K562 (cell line): ENCODE measurements at regions not wholly inside any gene's neighbourhood (a gene's known extent, or its start where the extent isn't known, plus 50 kb on each side); places are given as distances from the start of the nearest gene placed in this dataset.

ENCODE experiments used
- ATAC-seq: fragments of 200-7000 bp; cut with Tn5 transposase; 3 replicates; pipeline ENCODE4 v1.9.1; 2020; ENCODE audit warnings: moderate library complexity
- BruUV-seq: library from RNA; stranded (reverse); fragments of 400-500 nt; replicated peaks from 2 replicates; lab custom pipeline; 2021; lab: Mats Ljungman, UMichigan
- CTCF ChIA-PET: fragments of 300-600 bp; formaldehyde crosslinking; extraction: SDS; loops from one replicate; lab custom pipeline; 2021; ENCODE audit warnings: low intra/inter-chr PET ratio; lab: Yijun Ruan, JAX
- POLR2A ChIA-PET: fragments of 300-600, 350-650 bp; sonication (Branson Sonifier 250); formaldehyde crosslinking; extraction: SDS; loops from one replicate; lab custom pipeline; 2021; ENCODE audit warnings: antibody characterized with exemption, inconsistent platforms; lab: Yijun Ruan, JAX
- DNase-seq, 4 experiments: peaks; one replicate each; pipeline versions ENCODE4 v3.0.0 to v3.0.0-alpha.2; 2011 to 2018; ENCODE audit warnings: low spot score in 3 of 4, mixed read lengths in 3 of 4; ENCODE audit errors: extremely low read depth in 1 of 4
- FAIRE-seq: peaks from 2 replicates; lab custom pipeline; 2011; peaks lifted over from hg19 to GRCh38; lab: Jason Lieb, UNC
- H2AFZ ChIP-seq: 2 replicates; pipeline ENCODE4 v1.6.0; 2011; ENCODE audit warnings: low read depth, low read length, control low read depth, inconsistent platforms
- H3K27ac ChIP-seq: fragments of 200-600 bp; 3 replicates; pipeline ENCODE4 v1.8.0; 2011; ENCODE audit warnings: low read depth, mild to moderate bottlenecking, control low read depth, inconsistent platforms, low read length, moderate library complexity, mixed read lengths; ENCODE audit errors: extremely low read depth
- H3K27me3 ChIP-seq, 2 experiments: fragments of 300-600 bp in 1 of 2; 2 replicates in 1 of 2; 3 replicates in 1 of 2; pipeline versions ENCODE4 v1.6.0 to v1.8.0; 2011; ENCODE audit warnings: inconsistent platforms in 2 of 2, low read length in 2 of 2, mild to moderate bottlenecking in 1 of 2, mixed read lengths in 1 of 2, moderate library complexity in 1 of 2; ENCODE audit not compliant: control insufficient read depth in 2 of 2, insufficient read depth in 2 of 2
- H3K36me3 ChIP-seq: fragments of 300-600 bp; 3 replicates; pipeline ENCODE4 v1.8.0; 2011; ENCODE audit warnings: mild to moderate bottlenecking, low read length, inconsistent platforms; ENCODE audit not compliant: control insufficient read depth, insufficient read depth
- H3K4me1 ChIP-seq, 2 experiments: fragments of 200-600 bp in 1 of 2; replicated peaks in 1 of 2; 2 replicates in 1 of 2; 3 replicates in 1 of 2; pipeline versions ENCODE4 v1.5.1 to v1.8.0; 2011; ENCODE audit warnings: inconsistent platforms in 2 of 2, low read length in 2 of 2, mild to moderate bottlenecking in 1 of 2, mixed read lengths in 1 of 2, moderate library complexity in 1 of 2; ENCODE audit not compliant: control insufficient read depth in 2 of 2, insufficient read depth in 2 of 2
- H3K4me2 ChIP-seq: 2 replicates; pipeline ENCODE4 v1.6.1; 2011; ENCODE audit warnings: low read length, control low read depth, inconsistent platforms, mixed read lengths; ENCODE audit not compliant: insufficient read depth
- H3K4me3 ChIP-seq: fragments of 200-600 bp; sonication (generic), shearing (Covaris generic); 2 replicates; pipeline ENCODE4 v1.5.1; 2016; ENCODE audit warnings: control low read depth, inconsistent platforms
- H3K79me2 ChIP-seq: fragments of 200-600 bp; 3 replicates; pipeline ENCODE4 v1.8.0; 2011; ENCODE audit warnings: low read length, inconsistent platforms; ENCODE audit not compliant: control insufficient read depth, insufficient read depth
- H3K9ac ChIP-seq, 2 experiments: 2 replicates each; pipeline versions ENCODE4 v1.6.0 to v1.6.1; 2011; ENCODE audit warnings: low read depth in 2 of 2, low read length in 2 of 2, control low read depth in 1 of 2, inconsistent platforms in 1 of 2, mild to moderate bottlenecking in 1 of 2, mixed read lengths in 1 of 2; ENCODE audit not compliant: insufficient read depth in 1 of 2
- H3K9me1 ChIP-seq: one replicate; pipeline ENCODE4 v1.6.0; 2011; ENCODE audit warnings: inconsistent platforms, mild to moderate bottlenecking, low read length, moderate library complexity; ENCODE audit not compliant: control insufficient read depth, insufficient read depth
- H3K9me3 ChIP-seq: replicated peaks from 2 replicates; pipeline ENCODE4 v1.5.1; 2011; ENCODE audit warnings: low read depth, low read length, inconsistent platforms; ENCODE audit not compliant: control insufficient read depth, insufficient read depth
- H4K20me1 ChIP-seq: replicated peaks from 2 replicates; pipeline ENCODE4 v1.6.1; 2011; ENCODE audit warnings: low read length, inconsistent platforms, mixed read lengths; ENCODE audit not compliant: control insufficient read depth, insufficient read depth
- EP300 ChIP-seq: IDR thresholded peaks from 2 replicates; pipeline ENCODE4 v1.6.1; 2012; ENCODE audit warnings: low read length, improper control_type of control experiment
- ESRRB ChIP-seq: fragments of 250-450 bp; sonication (Bioruptor Pico); IDR thresholded peaks from 2 replicates; pipeline ENCODE4 v1.5.0; 2020; ENCODE audit warnings: mild to moderate bottlenecking, moderate library complexity, borderline replicate concordance
- GATA2 ChIP-seq: sonication (generic); formaldehyde crosslinking; IDR thresholded peaks from 2 replicates; pipeline ENCODE4 v1.4.0; 2020; ENCODE audit warnings: mild to moderate bottlenecking, missing genetic modification reagents
- HDAC1 ChIP-seq, 2 experiments: fragments of 450-650 bp; IDR thresholded peaks; 2 replicates each; pipeline ENCODE4 v1.6.1; 2016 to 2017; ENCODE audit warnings: inconsistent platforms in 1 of 2, mild to moderate bottlenecking in 1 of 2, moderate library complexity in 1 of 2
- RHOXF2B ChIP-seq: fragments of 250-450 bp; sonication (Bioruptor Pico); conservative IDR thresholded peaks from 2 replicates; pipeline ENCODE4 v1.5.1; 2021
- SIRT6 ChIP-seq: IDR thresholded peaks from one replicate; pipeline ENCODE4 v1.6.1; 2012; ENCODE audit warnings: low read depth, mild to moderate bottlenecking, control low read depth, inconsistent platforms, low read length, moderate library complexity
- ZNF224 ChIP-seq: sonication (generic); formaldehyde crosslinking; IDR thresholded peaks from 2 replicates; pipeline ENCODE4 v1.8.0; 2022; ENCODE audit warnings: mild to moderate bottlenecking, missing genetic modification reagents
- ZNF507 ChIP-seq: conservative IDR thresholded peaks from 2 replicates; pipeline ENCODE4 v1.6.1; 2017; ENCODE audit warnings: missing genetic modification characterization, missing compliant biosample characterization
- ZSCAN32 ChIP-seq: fragments of 450-650 bp; formaldehyde crosslinking; IDR thresholded peaks from 2 replicates; pipeline ENCODE4 v1.4.0; 2020; ENCODE audit warnings: mild to moderate bottlenecking, moderate library complexity
- WGBS: fragments of 100-300 bp; shearing (Covaris generic); methylation state at CpG from one replicate; pipeline ENCODE4 v1.1.6; 2016; ENCODE audit warnings: low coverage, mixed read lengths; ENCODE audit not compliant: insufficient coverage; ENCODE audit errors: missing lambda C conversion rate; 5-methylcytosine and 5-hydroxymethylcytosine counted together
- in situ Hi-C: fragments of 300-500 bp; cut with MboI; formaldehyde crosslinking; loops from 4 replicates; pipeline ENCODE4 v1.15.0; 2018; ENCODE audit warnings: inconsistent platforms, mixed read lengths
- intact Hi-C: fragments of 100-400 bp; cut with micrococcal nuclease; formaldehyde crosslinking; loops from 2 replicates; pipeline ENCODE4 v1.14.2; 2022
- TF ChIP-seq, protein P1 (sequence below): fragments of 450-650 bp; formaldehyde crosslinking; conservative IDR thresholded peaks from 2 replicates; pipeline ENCODE4 v1.4.0; 2022; ENCODE audit warnings: mild to moderate bottlenecking, missing genetic modification characterization
- TF ChIP-seq, protein P2 (sequence below): IDR thresholded peaks from 2 replicates; pipeline ENCODE4 v1.6.1; 2011; ENCODE audit not compliant: insufficient read length; ENCODE audit errors: extremely low read depth
- TF ChIP-seq, protein P3 (sequence below): sonication (generic); formaldehyde crosslinking; IDR thresholded peaks from 2 replicates; pipeline ENCODE4 v1.8.0; 2022; ENCODE audit warnings: mild to moderate bottlenecking, missing genetic modification reagents
- TF ChIP-seq, protein P4 (sequence below): sonication (generic); formaldehyde crosslinking; IDR thresholded peaks from 2 replicates; pipeline ENCODE4 v1.8.1; 2023; ENCODE audit warnings: missing genetic modification reagents, mild to moderate bottlenecking, borderline replicate concordance

DNA sequence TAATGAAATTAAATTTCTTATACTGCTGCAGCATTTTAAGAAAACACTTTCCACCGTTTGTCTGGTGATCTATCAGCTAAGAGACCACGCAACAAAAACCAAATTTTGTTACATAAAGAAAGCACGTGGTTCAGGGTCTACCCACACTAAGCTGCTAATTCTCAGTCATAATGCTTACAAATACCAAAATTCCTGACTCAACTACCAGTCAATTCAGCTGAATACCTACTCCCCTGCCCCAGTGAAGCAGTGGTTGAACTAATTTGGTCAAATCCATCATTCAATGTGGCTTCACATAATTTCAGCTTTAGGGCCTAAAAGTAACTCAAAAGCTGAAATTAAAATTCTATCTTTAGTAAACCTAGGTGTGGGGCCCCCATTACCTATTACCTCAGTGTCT lies 468.6 kb upstream of the ARID1B start:
- H3K9me3 ChIP-seq, result no peaks in the 10 kb centered on the region
- in situ Hi-C loops, result no loop called here
- H3K79me2 ChIP-seq, result no peaks in the 10 kb centered on the region
- WGBS, result 3% methylated on average over 3 of the region's 3 CpGs
- H3K36me3 ChIP-seq, result no peaks in the 10 kb centered on the region
- no peaks in the 10 kb centered on the region for H3K9me1 ChIP-seq
- no TSS peak for BruUV-seq
- CTCF ChIA-PET, result no interaction called here
- H3K27me3 ChIP-seq, result no peaks in the 10 kb centered on the region
- no peaks in the 10 kb centered on the region for H3K4me1 ChIP-seq
- H3K4me2 ChIP-seq, result no peak overlapping the region
- no peaks in the 10 kb centered on the region for H4K20me1 ChIP-seq
- FAIRE-seq, result no peak
- no peak overlapping the region for H2AFZ ChIP-seq
- no peak overlapping the region for H3K27ac ChIP-seq
- POLR2A ChIA-PET, result no interaction called here
- TF ChIP-seq RHOXF2B (no peak), GATA2 (no peak), SIRT6 (no peak), ZNF224 (no peak), ZNF507 (no peak), ESRRB (CRISPR knock-in tag) (no peak), EP300 (no peak), HDAC1 (IDR thresholded peaks at IDR 0.05) (no peak), ZSCAN32 (no peak)
- TF ChIP-seq, protein P1, sequence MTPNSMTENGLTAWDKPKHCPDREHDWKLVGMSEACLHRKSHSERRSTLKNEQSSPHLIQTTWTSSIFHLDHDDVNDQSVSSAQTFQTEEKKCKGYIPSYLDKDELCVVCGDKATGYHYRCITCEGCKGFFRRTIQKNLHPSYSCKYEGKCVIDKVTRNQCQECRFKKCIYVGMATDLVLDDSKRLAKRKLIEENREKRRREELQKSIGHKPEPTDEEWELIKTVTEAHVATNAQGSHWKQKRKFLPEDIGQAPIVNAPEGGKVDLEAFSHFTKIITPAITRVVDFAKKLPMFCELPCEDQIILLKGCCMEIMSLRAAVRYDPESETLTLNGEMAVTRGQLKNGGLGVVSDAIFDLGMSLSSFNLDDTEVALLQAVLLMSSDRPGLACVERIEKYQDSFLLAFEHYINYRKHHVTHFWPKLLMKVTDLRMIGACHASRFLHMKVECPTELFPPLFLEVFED (CRISPR knock-in tag), result no peak
- TF ChIP-seq, protein P2, sequence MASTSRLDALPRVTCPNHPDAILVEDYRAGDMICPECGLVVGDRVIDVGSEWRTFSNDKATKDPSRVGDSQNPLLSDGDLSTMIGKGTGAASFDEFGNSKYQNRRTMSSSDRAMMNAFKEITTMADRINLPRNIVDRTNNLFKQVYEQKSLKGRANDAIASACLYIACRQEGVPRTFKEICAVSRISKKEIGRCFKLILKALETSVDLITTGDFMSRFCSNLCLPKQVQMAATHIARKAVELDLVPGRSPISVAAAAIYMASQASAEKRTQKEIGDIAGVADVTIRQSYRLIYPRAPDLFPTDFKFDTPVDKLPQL, result no peak
- TF ChIP-seq, protein P3, sequence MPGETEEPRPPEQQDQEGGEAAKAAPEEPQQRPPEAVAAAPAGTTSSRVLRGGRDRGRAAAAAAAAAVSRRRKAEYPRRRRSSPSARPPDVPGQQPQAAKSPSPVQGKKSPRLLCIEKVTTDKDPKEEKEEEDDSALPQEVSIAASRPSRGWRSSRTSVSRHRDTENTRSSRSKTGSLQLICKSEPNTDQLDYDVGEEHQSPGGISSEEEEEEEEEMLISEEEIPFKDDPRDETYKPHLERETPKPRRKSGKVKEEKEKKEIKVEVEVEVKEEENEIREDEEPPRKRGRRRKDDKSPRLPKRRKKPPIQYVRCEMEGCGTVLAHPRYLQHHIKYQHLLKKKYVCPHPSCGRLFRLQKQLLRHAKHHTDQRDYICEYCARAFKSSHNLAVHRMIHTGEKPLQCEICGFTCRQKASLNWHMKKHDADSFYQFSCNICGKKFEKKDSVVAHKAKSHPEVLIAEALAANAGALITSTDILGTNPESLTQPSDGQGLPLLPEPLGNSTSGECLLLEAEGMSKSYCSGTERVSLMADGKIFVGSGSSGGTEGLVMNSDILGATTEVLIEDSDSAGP (CRISPR knock-in tag), result no peak
- TF ChIP-seq, protein P4, sequence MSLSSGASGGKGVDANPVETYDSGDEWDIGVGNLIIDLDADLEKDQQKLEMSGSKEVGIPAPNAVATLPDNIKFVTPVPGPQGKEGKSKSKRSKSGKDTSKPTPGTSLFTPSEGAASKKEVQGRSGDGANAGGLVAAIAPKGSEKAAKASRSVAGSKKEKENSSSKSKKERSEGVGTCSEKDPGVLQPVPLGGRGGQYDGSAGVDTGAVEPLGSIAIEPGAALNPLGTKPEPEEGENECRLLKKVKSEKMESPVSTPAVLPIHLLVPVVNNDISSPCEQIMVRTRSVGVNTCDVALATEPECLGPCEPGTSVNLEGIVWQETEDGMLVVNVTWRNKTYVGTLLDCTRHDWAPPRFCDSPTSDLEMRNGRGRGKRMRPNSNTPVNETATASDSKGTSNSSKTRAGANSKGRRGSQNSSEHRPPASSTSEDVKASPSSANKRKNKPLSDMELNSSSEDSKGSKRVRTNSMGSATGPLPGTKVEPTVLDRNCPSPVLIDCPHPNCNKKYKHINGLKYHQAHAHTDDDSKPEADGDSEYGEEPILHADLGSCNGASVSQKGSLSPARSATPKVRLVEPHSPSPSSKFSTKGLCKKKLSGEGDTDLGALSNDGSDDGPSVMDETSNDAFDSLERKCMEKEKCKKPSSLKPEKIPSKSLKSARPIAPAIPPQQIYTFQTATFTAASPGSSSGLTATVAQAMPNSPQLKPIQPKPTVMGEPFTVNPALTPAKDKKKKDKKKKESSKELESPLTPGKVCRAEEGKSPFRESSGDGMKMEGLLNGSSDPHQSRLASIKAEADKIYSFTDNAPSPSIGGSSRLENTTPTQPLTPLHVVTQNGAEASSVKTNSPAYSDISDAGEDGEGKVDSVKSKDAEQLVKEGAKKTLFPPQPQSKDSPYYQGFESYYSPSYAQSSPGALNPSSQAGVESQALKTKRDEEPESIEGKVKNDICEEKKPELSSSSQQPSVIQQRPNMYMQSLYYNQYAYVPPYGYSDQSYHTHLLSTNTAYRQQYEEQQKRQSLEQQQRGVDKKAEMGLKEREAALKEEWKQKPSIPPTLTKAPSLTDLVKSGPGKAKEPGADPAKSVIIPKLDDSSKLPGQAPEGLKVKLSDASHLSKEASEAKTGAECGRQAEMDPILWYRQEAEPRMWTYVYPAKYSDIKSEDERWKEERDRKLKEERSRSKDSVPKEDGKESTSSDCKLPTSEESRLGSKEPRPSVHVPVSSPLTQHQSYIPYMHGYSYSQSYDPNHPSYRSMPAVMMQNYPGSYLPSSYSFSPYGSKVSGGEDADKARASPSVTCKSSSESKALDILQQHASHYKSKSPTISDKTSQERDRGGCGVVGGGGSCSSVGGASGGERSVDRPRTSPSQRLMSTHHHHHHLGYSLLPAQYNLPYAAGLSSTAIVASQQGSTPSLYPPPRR (CRISPR knock-in tag), result no peak
- intact Hi-C loops, result no loop called here
- DNase-seq, result no peak
- H3K9ac ChIP-seq, result no peak overlapping the region
- no peak for ATAC-seq
- no peak overlapping the region for H3K4me3 ChIP-seq
